MM.1S (cell line): ENCODE measurements at regions not wholly inside any gene's neighbourhood (a gene's known extent, or its start where the extent isn't known, plus 50 kb on each side); places are given as distances from the start of the nearest gene placed in this dataset.

Source experiments
- DNase-seq: peaks from one replicate; pipeline ENCODE4 v3.0.0-alpha.2; 2015
- H2AFZ ChIP-seq: fragments of 300-600 bp; sonication (generic); 2 replicates; pipeline ENCODE4 v1.6.0; 2016; ENCODE audit warnings: antibody characterized with exemption, low read length
- H3F3A ChIP-seq: fragments of 300-600 bp; sonication (generic); 2 replicates; pipeline ENCODE4 v1.6.1; 2016; ENCODE audit warnings: mild to moderate bottlenecking, antibody characterized with exemption, low read length, moderate library complexity, mixed read lengths; ENCODE audit not compliant: insufficient read depth
- H3K27ac ChIP-seq: fragments of 300-600 bp; sonication (generic); 2 replicates; pipeline ENCODE4 v1.5.1; 2016; ENCODE audit warnings: mild to moderate bottlenecking, low read length
- H3K27me3 ChIP-seq: fragments of 300-600 bp; sonication (generic); replicated peaks from 2 replicates; pipeline ENCODE4 v1.6.0; 2016; ENCODE audit warnings: low read length; ENCODE audit not compliant: insufficient read depth
- H3K36me3 ChIP-seq: fragments of 300-600 bp; sonication (generic); replicated peaks from 2 replicates; pipeline ENCODE4 v1.6.1; 2016; ENCODE audit warnings: mild to moderate bottlenecking, low read length, mixed read lengths; ENCODE audit not compliant: insufficient read depth
- H3K4me1 ChIP-seq: fragments of 300-600 bp; sonication (generic); 2 replicates; pipeline ENCODE4 v1.6.1; 2016; ENCODE audit warnings: low read length, mixed read lengths
- H3K4me2 ChIP-seq: fragments of 300-600 bp; sonication (generic); 2 replicates; pipeline ENCODE4 v1.6.0; 2016; ENCODE audit warnings: low read depth, low read length
- H3K4me3 ChIP-seq: fragments of 300-600 bp; sonication (generic); 2 replicates; pipeline ENCODE4 v1.5.1; 2016; ENCODE audit warnings: low read length, mixed read lengths
- H3K79me2 ChIP-seq: fragments of 300-600 bp; sonication (generic); 2 replicates; pipeline ENCODE4 v1.6.1; 2016; ENCODE audit warnings: mixed run types, low read length, mixed read lengths
- H3K9ac ChIP-seq: fragments of 300-600 bp; sonication (generic); 2 replicates; pipeline ENCODE4 v1.6.1; 2016; ENCODE audit warnings: low read length, mixed read lengths
- H3K9me2 ChIP-seq: fragments of 300-600 bp; sonication (generic); replicated peaks from 2 replicates; pipeline ENCODE4 v1.6.1; 2016; ENCODE audit warnings: mild to moderate bottlenecking, low read length, mixed read lengths; ENCODE audit not compliant: insufficient read depth
- H3K9me3 ChIP-seq: fragments of 300-600 bp; sonication (generic); replicated peaks from 2 replicates; pipeline ENCODE4 v1.6.1; 2016; ENCODE audit warnings: mild to moderate bottlenecking, low read length, mixed read lengths; ENCODE audit not compliant: insufficient read depth
- H4K20me1 ChIP-seq: fragments of 300-600 bp; sonication (generic); 2 replicates; pipeline ENCODE4 v1.6.1; 2016; ENCODE audit warnings: mild to moderate bottlenecking, low read length, moderate library complexity, mixed read lengths; ENCODE audit not compliant: insufficient read depth
- EZH2 ChIP-seq: fragments of 300-600 bp; sonication (generic); optimal IDR thresholded peaks from 2 replicates; pipeline ENCODE3; 2017; ENCODE audit warnings: low read depth, mild to moderate bottlenecking, antibody characterized with exemption, low read length, mixed read lengths
- EZH2phosphoT487 ChIP-seq: fragments of 300-600 bp; sonication (generic); IDR thresholded peaks from 2 replicates; pipeline ENCODE4 v1.6.1; 2018; ENCODE audit warnings: antibody characterized with exemption, low read length
- TF ChIP-seq, protein P1 (sequence below): fragments of 300-600 bp; sonication (generic); IDR thresholded peaks from 2 replicates; pipeline ENCODE4 v1.5.1; 2016; ENCODE audit warnings: antibody characterized with exemption, low read length, mixed read lengths

DNA sequence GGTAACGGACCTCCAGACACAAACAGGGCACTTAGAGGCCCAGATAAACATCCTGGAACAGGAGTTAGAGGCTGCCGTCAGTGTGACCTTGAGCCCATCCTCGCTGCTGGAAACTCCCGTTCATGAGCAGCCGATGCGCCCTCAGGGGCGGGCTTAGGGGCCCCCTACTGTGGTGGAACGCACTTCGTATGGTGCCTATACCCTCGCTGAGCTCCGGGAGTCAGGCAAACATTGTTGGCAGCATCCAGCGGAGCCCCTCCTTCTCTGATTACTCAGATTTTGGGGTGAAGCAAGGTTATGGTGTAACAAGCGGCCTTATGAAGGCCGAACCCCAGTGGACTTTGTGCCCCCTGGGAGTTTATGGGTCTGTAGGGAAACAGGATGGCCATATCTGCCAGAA, 205.3 kb upstream of the SYT4 start:
- Histone ChIP-seq H3K4me2 (no peak overlapping the region), H2AFZ (no peak overlapping the region)
- TF ChIP-seq, protein P1, sequence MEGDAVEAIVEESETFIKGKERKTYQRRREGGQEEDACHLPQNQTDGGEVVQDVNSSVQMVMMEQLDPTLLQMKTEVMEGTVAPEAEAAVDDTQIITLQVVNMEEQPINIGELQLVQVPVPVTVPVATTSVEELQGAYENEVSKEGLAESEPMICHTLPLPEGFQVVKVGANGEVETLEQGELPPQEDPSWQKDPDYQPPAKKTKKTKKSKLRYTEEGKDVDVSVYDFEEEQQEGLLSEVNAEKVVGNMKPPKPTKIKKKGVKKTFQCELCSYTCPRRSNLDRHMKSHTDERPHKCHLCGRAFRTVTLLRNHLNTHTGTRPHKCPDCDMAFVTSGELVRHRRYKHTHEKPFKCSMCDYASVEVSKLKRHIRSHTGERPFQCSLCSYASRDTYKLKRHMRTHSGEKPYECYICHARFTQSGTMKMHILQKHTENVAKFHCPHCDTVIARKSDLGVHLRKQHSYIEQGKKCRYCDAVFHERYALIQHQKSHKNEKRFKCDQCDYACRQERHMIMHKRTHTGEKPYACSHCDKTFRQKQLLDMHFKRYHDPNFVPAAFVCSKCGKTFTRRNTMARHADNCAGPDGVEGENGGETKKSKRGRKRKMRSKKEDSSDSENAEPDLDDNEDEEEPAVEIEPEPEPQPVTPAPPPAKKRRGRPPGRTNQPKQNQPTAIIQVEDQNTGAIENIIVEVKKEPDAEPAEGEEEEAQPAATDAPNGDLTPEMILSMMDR, result no peak
- TF ChIP-seq EZH2 (no peak), EZH2phosphoT487 (no peak)

DNA sequence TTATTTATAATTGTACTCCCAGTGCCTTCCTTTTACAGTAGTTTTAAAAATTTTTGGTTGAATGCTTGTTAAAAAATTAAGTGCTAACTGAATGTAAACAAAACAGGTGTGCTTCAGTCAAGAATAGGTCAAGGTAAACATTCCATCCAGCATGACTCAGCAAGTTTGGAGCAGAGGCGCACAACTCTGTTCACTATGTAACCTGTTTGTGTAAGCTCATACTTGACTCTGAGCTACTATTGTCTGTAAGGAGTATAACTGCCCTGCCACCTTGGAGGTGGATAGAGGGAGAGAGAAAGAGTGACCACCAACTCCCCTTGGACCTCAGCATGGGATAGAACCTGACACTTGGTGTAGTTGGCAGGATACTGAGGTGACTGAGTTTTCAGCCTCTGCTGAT, 207.4 kb upstream of the SYT4 start:
- no peak overlapping the region for H3K27ac ChIP-seq
- no peak for DNase-seq
- no peaks in the 10 kb centered on the region for H4K20me1 ChIP-seq
- no peak overlapping the region for H3K4me3 ChIP-seq
- H3K4me1 ChIP-seq, result peaks cover 12% of the 10 kb centered on the region; the same call in 1 of the 2 replicates
- TF ChIP-seq, protein P1, result no peak
- TF ChIP-seq EZH2 (no peak), EZH2phosphoT487 (no peak)
- H3F3A ChIP-seq, result peaks cover 11% of the 10 kb centered on the region; the same call in 1 of the 2 replicates
- H3K9ac ChIP-seq, result no peak overlapping the region
- no peaks in the 10 kb centered on the region for H3K9me3 ChIP-seq
- H3K27me3 ChIP-seq, result no peaks in the 10 kb centered on the region
- 0 out of 2 replicates have a peak overlapping the region, but pooled peaks have one; percentile 56 for H3K4me2 ChIP-seq
- H3K79me2 ChIP-seq, result no peaks in the 10 kb centered on the region
- H3K36me3 ChIP-seq, result no peaks in the 10 kb centered on the region
- peak overlapping the region; percentile 64; the same call in 1 of the 2 replicates for H2AFZ ChIP-seq
- no peaks in the 10 kb centered on the region for H3K9me2 ChIP-seq

More for the DNA sequence above, 205.3 kb upstream of the SYT4 start:
- Histone ChIP-seq H3F3A (peaks cover 11% of the 10 kb centered on the region; the same call in 1 of the 2 replicates), H4K20me1 (no peaks in the 10 kb centered on the region), H3K36me3 (no peaks in the 10 kb centered on the region), H3K9me2 (no peaks in the 10 kb centered on the region), H3K9ac (no peak overlapping the region), H3K4me3 (no peak overlapping the region), H3K27ac (no peak overlapping the region), H3K4me1 (peaks cover 12% of the 10 kb centered on the region; the same call in 1 of the 2 replicates), H3K9me3 (no peaks in the 10 kb centered on the region), H3K27me3 (no peaks in the 10 kb centered on the region), H3K79me2 (no peaks in the 10 kb centered on the region)
- no peak for DNase-seq

DNA sequence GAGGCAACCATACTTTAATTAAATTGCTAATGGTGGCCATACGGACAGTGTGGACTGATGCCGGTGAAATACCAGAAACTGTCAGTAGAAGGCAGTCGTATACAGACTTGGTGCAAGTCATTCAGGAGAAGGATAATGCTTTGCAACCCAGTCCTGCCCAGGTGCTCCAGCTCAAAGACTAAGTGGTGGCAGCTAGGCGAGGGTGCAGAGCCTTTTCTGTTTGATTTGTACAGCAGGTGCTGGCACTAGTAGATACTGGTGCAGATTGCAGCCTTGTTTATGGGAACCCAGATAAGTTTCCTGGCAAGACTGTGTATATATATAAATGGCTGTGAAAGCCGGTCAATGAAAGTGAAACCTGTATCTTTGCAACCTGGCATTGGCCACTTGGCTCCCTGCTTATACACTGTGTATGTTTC, 208.3 kb upstream of the SYT4 start:
- no peaks in the 10 kb centered on the region for H3K36me3 ChIP-seq
- DNase-seq, result peak; percentile 75
- H3K4me2 ChIP-seq, result peak overlapping the region; percentile 56
- peaks cover 12% of the 10 kb centered on the region; the same call in 1 of the 2 replicates for H3K4me1 ChIP-seq
- no peak overlapping the region for H3K9ac ChIP-seq
- H4K20me1 ChIP-seq, result no peaks in the 10 kb centered on the region
- H3F3A ChIP-seq, result peaks cover 11% of the 10 kb centered on the region; the same call in 1 of the 2 replicates
- H2AFZ ChIP-seq, result peak overlapping the region; percentile 64
- H3K9me3 ChIP-seq, result no peaks in the 10 kb centered on the region
- H3K9me2 ChIP-seq, result no peaks in the 10 kb centered on the region
- H3K27ac ChIP-seq, result peak overlapping the region; percentile 13; the same call in 1 of the 2 replicates
- peak overlapping the region; percentile 32; the same call in 1 of the 2 replicates for H3K4me3 ChIP-seq
- TF ChIP-seq, protein P1, result peak; percentile 64
- TF ChIP-seq EZH2phosphoT487 (no peak), EZH2 (no peak)
- no peaks in the 10 kb centered on the region for H3K79me2 ChIP-seq
- no peaks in the 10 kb centered on the region for H3K27me3 ChIP-seq
